ENCODE measurements at regions not wholly inside any gene's neighbourhood (a gene's known extent, or its start where the extent isn't known, plus 50 kb on each side); places are given as distances from the start of the nearest gene placed in this dataset.

GRCh38 chr16:26651884-26652283 is 414.8 kb upstream of the C16orf82 start:
- DNase-seq (ENCODE audit: low read depth) = no peak

GRCh38 chr16:26658486-26658885 is 408.2 kb upstream of the C16orf82 start:
- no peak for DNase-seq (ENCODE audit: low read depth)

GRCh38 chr16:26658915-26659314 is 407.8 kb upstream of the C16orf82 start:
- DNase-seq (ENCODE audit: low read depth) = no peak

GRCh38 chr16:26664086-26664485 is 402.6 kb upstream of the C16orf82 start:
- no peak for DNase-seq (ENCODE audit: low read depth)

- no peak for DNase-seq (ENCODE audit: low read depth)
Measured at GRCh38 chr16:26665166-26665939, 401.4 kb upstream of the C16orf82 start.

GRCh38 chr16:26666486-26666885 is 400.2 kb upstream of the C16orf82 start:
- no peak for DNase-seq (ENCODE audit: low read depth)

GRCh38 chr16:26667307-26667706 is 399.4 kb upstream of the C16orf82 start:
- no peak for DNase-seq (ENCODE audit: low read depth)

GRCh38 chr16:26668026-26668425 is 398.7 kb upstream of the C16orf82 start:
- DNase-seq (ENCODE audit: low read depth) = no peak

GRCh38 chr16:26672206-26672605 is 394.5 kb upstream of the C16orf82 start:
- no peak for DNase-seq (ENCODE audit: low read depth)

- DNase-seq (ENCODE audit: low read depth) = no peak
Measured at GRCh38 chr16:26673011-26673410, 393.7 kb upstream of the C16orf82 start.

GRCh38 chr16:26680671-26681070 is 386.1 kb upstream of the C16orf82 start:
- no peak for DNase-seq (ENCODE audit: low read depth)

- no peak for DNase-seq (ENCODE audit: low read depth)
Measured at GRCh38 chr16:26688105-26688504, 378.6 kb upstream of the C16orf82 start.

- no peak for DNase-seq (ENCODE audit: low read depth)
Measured at GRCh38 chr16:26688699-26689098, 378.0 kb upstream of the C16orf82 start.

- DNase-seq (ENCODE audit: low read depth) = no peak
Measured at GRCh38 chr16:26692658-26693057, 374.1 kb upstream of the C16orf82 start.

GRCh38 chr16:26697807-26698206 is 368.9 kb upstream of the C16orf82 start:
- DNase-seq (ENCODE audit: low read depth) = no peak

GRCh38 chr16:26700250-26700649 is 366.5 kb upstream of the C16orf82 start:
- DNase-seq (ENCODE audit: low read depth) = no peak

GRCh38 chr16:26701243-26701886 is 365.4 kb upstream of the C16orf82 start:
- no peak for DNase-seq (ENCODE audit: low read depth)

GRCh38 chr16:26705346-26705745 is 361.4 kb upstream of the C16orf82 start:
- DNase-seq (ENCODE audit: low read depth) = no peak

- no peak for DNase-seq (ENCODE audit: low read depth)
Measured at GRCh38 chr16:26708428-26708827, 358.3 kb upstream of the C16orf82 start.

GRCh38 chr16:26709175-26709574 is 357.6 kb upstream of the C16orf82 start:
- DNase-seq (ENCODE audit: low read depth) = no peak

GRCh38 chr16:26709754-26710153 is 357.0 kb upstream of the C16orf82 start:
- no peak for DNase-seq (ENCODE audit: low read depth)

- DNase-seq (ENCODE audit: low read depth) = no peak
Measured at GRCh38 chr16:26710450-26710849, 356.3 kb upstream of the C16orf82 start.

- peak; percentile 64 for DNase-seq (ENCODE audit: low read depth)
Measured at GRCh38 chr16:26712876-26713275, 353.9 kb upstream of the C16orf82 start.

GRCh38 chr16:26715969-26716368 is 350.8 kb upstream of the C16orf82 start:
- DNase-seq (ENCODE audit: low read depth) = no peak

Measured in fibroblast of the conjunctiva (primary cell).